ENCODE measurements at regions not wholly inside any gene's neighbourhood (a gene's known extent, or its start where the extent isn't known, plus 50 kb on each side); places are given as distances from the start of the nearest gene placed in this dataset.

DNA sequence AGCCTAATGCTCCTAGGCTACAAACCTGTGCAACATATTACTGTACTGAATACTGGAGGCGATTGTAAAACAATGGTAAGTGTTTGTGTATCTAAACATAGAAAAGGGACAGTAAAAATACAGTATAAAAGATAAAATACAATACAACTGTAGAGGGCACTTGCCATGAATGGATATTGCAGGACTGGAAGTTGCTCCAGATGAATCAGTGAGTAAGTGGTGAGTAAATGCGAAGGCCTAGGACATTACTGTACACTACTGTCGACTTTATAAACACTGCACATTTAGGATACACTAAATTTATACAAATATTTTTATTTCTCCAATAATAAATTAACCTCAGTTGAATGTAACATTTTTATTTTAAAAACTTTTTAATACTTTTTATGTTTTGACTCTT, 485.0 kb downstream of the MMUT start:
- TF ChIP-seq CTCF (IDR thresholded peaks at IDR 0.05): no peak
- TF ChIP-seq POLR2AphosphoS5 (IDR thresholded peaks at IDR 0.05): no peak
